H1 (cell line): ENCODE measurements at regions not wholly inside any gene's neighbourhood (a gene's known extent, or its start where the extent isn't known, plus 50 kb on each side); places are given as distances from the start of the nearest gene placed in this dataset.

Source experiments
- CHD7 ChIP-seq: fragments of 300-600 bp; sonication (generic); IDR thresholded peaks from 2 replicates; pipeline ENCODE4 v1.7.1; 2012; ENCODE audit warnings: low read length, moderate library complexity, mild to moderate bottlenecking, inconsistent platforms; ENCODE audit not compliant: insufficient replicate concordance
- SUZ12 ChIP-seq: fragments of 200-600 bp; sonication (generic); IDR thresholded peaks from 2 replicates; pipeline ENCODE4 v1.6.1; 2012; ENCODE audit warnings: mild to moderate bottlenecking, inconsistent platforms, low read length, moderate library complexity, mixed read lengths

GRCh38 chr7:32283546-32283945 is 206.6 kb downstream of the LSM5 start (continued):
- no peak for TF ChIP-seq SUZ12
- no peak for TF ChIP-seq CHD7
- TF ChIP-seq, all 59 proteins: peak for 0
